ENCODE measurements at regions not wholly inside any gene's neighbourhood (a gene's known extent, or its start where the extent isn't known, plus 50 kb on each side); places are given as distances from the start of the nearest gene placed in this dataset.

GRCh38 chr6:78390066-78390465, 477.3 kb upstream of the IRAK1BP1 start:
- no peak for DNase-seq (ENCODE audit: low spot score)

GRCh38 chr6:78397499-78397898, 469.9 kb upstream of the IRAK1BP1 start:
- no peak for DNase-seq (ENCODE audit: low spot score)

DNA sequence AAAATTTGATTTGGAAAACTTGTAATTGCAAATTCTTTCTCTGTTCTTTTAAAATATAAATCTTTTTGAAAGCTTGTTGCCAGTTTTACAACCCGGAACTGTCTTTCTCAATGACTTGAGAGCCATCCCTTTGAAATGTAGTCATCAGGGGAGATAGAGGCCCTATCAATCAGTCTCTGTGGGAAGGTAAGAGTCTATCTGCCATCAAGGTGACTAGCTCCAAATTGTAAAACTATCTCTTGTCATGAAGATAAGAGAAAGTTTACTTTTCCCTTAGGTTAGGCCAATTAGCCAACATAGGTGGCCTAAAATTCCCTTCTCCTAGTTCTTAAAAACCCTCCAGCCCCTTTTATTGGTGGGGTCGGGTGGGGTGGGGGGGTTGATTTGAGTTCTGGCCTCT, 469.1 kb upstream of the IRAK1BP1 start:
- no peak for DNase-seq (ENCODE audit: low spot score)

GRCh38 chr6:78400076-78400475, 467.3 kb upstream of the IRAK1BP1 start:
- DNase-seq (ENCODE audit: low spot score): no peak

DNA sequence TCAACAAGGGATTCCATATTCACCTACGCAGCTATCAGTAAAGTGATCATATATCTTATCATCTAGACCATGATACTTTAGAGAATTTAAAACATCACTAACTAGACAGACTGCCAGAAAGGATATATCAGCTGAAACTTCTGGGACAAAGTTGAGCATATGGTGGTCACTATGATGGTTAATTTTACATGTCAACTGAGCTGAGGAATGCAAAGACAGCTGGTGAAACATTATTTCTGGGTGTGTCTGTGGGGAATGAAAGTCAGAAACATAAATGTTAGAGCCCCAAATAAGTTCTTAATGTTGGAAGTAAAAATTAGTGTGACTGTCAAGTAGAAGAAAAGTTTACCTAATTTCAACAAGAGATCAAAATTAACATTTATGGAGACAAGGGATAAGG, 440.0 kb upstream of the IRAK1BP1 start:
- DNase-seq (ENCODE audit: low spot score): no peak

- no peak for DNase-seq (ENCODE audit: low spot score)
Measured at GRCh38 chr6:78430521-78430920, 436.8 kb upstream of the IRAK1BP1 start.

- no peak for DNase-seq (ENCODE audit: low spot score)
Measured at GRCh38 chr6:78435671-78436070, 431.7 kb upstream of the IRAK1BP1 start.

GRCh38 chr6:78436335-78436734, 431.0 kb upstream of the IRAK1BP1 start:
- DNase-seq (ENCODE audit: low spot score): no peak

DNA sequence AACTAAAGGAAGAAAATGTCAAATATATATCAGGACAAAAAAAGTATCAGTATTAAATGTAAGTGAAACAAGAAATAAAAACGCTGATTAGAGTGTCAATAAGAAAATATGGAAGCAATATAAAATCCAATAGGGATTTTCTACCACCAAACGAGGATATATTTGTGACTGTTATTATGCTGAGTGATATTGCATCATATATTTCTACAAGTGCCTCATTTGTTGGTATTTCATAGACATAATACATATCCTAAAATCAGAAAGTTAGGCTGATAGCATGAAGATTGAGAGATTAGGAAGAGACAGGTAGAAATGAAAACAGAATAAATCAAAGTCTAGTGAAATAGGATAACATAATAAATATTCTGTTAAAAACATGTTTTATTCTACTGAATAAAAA, 429.2 kb upstream of the IRAK1BP1 start:
- no peak for DNase-seq (ENCODE audit: low spot score)

DNA sequence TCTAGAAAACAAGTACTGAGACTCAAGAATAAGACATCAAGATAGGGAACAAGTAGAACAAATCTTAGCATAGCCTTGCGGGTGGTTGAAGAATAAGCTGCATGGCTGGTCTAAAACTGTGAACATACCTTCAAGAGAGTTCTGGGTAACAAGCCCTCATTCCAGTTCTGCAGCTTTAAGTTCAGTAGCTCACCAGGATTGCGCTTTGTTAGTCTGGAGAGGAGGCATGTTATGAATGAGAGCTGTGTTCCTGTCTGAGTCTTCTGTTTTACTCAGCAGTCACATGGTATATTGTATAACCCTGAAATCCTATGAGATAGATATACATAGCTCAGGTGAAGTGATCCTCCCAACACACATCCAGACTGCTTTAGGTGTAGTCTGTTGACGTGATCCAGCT, 406.6 kb upstream of the IRAK1BP1 start:
- no peak for DNase-seq (ENCODE audit: low spot score)

- no peak for DNase-seq (ENCODE audit: low spot score)
Measured at GRCh38 chr6:78462728-78463127, 404.6 kb upstream of the IRAK1BP1 start.

- DNase-seq (ENCODE audit: low spot score): no peak
Measured at GRCh38 chr6:78465059-78465634, 402.2 kb upstream of the IRAK1BP1 start.

DNA sequence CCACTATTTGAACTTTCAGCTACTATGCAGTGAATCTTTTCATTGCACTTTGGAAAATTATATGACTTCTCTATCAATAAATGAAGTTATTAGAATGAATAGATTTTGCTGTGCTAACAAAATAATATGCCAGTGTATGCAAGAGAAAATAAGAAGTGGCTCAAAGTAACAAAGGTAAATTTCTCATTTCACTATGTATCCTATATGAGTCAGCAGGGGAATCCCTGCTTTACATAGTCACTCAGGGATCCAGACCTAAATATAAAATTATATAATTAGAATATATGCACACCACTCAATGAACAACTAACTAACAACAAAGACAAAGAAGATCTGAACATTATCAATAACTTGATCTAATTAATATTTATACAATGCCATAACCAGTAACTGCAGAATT, 390.8 kb upstream of the IRAK1BP1 start:
- DNase-seq (ENCODE audit: low spot score): no peak

- no peak for DNase-seq (ENCODE audit: low spot score)
Measured at GRCh38 chr6:78482801-78483552, 384.4 kb upstream of the IRAK1BP1 start.

- DNase-seq (ENCODE audit: low spot score): no peak
Measured at GRCh38 chr6:78483553-78484197, 383.7 kb upstream of the IRAK1BP1 start.

- DNase-seq (ENCODE audit: low spot score): no peak
Measured at GRCh38 chr6:78484198-78485064, 382.9 kb upstream of the IRAK1BP1 start.

DNA sequence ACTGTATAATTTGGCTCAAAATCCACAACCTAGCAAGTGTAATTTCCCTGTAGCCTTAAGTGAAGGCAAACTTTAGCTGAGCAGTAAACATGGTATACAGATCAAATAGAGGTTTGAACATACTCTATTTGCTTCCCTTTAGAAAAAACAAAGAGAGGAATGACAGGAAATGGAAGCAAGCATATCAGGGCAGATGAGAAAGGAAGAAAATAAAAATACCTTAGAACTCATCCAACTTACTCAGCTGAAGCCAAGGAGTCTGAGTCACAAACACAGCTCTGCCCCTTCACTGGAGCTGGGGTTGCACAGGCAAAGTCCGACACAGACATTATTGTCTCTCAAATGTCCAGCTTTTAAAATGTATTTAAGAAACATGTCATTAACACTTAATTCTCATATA, 379.9 kb upstream of the IRAK1BP1 start:
- DNase-seq (ENCODE audit: low spot score): no peak

DNA sequence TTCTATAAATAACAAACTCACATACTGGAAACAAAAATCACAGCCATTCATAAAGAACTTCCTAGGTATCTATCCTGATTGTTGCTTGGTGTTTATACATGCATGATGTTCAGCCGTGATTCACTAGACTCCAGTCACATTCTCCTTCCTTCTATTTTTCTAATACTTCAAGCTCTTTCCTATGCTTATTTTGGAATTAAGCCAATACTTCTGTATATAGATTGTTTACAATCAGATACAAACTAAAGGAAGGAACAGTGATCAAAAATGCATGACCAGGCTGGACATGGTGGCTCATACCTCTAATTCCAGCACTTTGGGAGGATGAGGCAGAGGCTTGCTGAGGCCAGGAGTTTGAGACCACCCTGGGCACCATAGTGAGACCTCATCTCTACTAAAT, 377.5 kb upstream of the IRAK1BP1 start:
- DNase-seq (ENCODE audit: low spot score): no peak

GRCh38 chr6:78492351-78493017, 374.9 kb upstream of the IRAK1BP1 start:
- DNase-seq (ENCODE audit: low spot score): no peak

DNA sequence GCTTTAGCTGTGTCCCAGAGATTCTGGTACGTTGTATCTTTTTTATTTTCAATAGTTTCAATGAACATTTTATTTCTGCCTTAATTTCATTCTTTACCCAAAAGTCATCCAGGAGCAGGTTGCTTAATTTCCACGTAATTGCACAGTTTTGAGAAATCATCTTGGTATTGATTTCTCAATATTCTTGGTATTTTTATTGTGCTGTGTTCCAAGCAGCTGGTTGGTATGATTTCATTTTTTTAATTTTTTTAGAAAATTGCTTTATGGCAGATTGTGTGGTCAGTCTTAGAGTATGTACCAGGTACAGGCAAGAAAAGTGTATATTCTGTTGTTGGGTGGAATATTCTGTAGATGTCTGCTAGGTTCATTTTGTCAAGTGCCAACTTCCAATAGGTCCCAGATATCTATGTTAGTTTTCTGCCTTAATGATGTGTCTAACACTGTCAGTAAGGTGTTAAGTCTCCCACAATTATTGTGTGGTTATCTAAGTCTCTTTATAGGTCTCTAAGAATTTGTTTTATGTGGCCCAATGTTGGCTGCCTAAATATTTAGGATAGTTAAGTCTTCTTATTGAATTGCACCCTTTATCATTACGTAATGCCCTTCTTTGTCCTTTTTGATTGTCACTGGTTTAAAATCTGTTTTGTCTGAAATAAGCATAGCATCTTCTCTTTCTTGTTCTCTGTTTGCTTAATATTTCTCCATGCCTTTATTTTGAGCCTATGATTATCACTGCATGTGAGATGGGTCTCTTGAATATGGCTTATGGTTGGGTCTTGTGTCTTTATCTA, 366.9 kb upstream of the IRAK1BP1 start:
- DNase-seq (ENCODE audit: low spot score): no peak

DNA sequence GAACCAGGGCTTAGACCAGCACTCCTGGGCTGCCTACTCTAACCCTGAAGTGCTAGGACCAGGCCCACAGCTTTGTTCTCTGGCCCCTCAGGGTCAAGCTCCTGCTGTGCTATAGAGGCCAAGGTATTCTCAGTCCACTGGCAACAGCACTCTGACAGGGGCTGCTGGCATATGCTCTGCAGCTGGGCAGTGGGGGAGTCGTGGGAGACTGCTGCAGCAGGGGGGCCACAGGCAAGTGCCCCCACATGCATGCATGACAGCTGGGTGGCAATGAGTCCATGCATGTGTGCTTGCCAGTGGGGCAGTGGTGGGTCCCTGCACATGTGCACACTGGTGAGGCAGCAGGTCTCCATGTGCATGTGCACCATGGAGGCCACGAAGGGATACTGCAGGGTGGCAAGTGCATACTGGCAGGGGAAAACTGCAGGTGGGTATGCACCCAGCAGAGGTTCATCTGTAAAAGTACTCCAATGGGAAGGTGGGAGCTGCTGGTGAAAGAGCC, 364.9 kb upstream of the IRAK1BP1 start:
- no peak for DNase-seq (ENCODE audit: low spot score)

Data from hematopoietic multipotent progenitor cell treated with erythropoietin and hydrocortisone succinate and interleukin-3 and kit ligand, for 15 days (in vitro differentiated cells).